ENCODE measurements at regions not wholly inside any gene's neighbourhood (a gene's known extent, or its start where the extent isn't known, plus 50 kb on each side); places are given as distances from the start of the nearest gene placed in this dataset.

DNA sequence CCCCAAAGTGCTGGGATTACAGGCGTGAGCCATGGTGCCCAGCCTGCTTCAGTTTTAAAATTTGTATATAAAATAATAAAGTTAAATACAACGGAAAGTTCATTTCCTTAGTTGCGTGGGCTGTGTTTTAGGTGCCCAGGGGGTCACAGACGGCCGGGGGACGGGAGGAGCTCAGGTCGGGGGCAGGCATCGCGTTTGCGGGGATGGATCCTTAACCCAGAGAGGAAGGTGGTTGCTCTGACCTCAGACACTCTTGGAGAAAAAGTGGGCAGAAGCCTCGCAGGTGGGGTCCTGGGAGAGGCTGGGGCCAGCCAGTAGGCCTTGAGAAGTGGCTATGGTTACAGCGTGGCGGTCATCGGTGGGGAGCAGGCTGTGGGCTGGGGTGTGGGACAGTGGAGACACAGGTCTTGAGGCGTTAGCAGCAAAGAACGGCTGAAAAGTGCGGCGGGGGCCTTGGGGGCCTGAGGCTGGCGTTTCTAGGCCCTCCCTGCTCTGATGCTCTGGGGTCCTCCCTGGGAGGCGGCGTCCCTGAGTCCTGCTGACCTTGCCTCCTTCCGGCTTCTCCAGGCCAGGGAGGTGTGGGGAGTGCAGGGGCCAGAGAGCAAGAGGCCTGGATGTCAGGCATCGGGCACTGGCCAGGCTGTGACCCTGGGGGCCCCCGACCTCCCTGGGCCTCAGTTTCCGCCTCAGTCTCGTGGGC is 54.4 kb downstream of the UNCX start:
- in situ Hi-C loops (cut with HindIII; ENCODE audit: low sequenced_read_pairs), result loop anchor here (5.0 kb wide), 1 partner anchor 35 kb away; no protein-coding TSS in a partner anchor

DNA sequence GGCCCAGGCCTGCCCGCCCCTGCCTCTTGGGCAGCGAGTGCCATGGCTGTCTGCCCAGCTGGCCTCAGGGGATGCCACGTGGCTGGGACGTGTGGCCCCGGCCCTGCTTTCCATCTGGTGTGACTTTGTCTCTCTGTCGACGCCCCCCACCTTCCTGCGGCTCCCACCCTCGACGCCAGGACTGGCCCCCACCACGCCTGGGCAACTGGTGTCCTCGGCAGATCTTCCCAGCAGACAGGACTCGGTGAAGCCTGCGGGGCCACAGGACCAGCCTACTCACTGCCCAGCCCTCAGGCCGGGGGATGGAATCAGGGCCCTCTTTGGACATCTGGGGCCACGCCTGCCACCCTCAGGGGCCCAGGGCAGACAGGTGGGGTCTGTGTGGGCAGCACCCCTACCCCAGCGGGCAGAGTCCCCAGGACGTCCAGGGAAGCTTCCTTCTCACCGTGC is 55.1 kb downstream of the UNCX start:
- in situ Hi-C loops (cut with HindIII; ENCODE audit: low sequenced_read_pairs), result loop anchor here (5.0 kb wide), 1 partner anchor 35 kb away; no protein-coding TSS in a partner anchor

DNA sequence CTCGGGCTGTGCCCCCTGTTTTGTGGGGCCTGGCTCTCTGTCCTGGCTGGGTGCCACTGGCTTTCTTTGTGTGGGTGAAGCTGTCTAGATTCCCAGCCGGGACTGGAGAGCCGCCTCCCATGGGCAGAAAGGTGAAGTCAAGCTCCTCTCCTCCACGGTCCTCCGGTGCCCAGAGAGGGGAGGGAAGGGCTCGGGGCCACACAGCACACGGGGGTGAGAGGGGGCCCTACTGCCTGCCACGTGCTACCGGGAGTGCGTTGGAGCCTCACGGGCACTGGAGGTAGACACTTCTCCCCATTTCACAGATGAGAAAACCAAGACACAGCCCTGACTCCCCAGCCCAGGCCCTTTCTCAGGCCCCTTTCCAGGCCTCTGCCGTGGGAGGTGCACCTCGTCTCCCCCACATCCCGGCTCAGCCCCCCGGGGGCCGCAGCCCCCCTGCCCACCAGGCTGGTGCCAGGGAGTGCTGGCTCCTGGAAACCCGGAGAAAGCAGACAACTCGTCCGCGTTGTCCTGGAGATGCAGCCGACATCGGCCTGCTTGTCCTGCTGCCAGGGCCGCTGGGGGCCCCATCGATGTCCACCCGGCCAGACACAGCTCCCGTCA is 55.8 kb downstream of the UNCX start:
- in situ Hi-C loops (cut with HindIII; ENCODE audit: low sequenced_read_pairs), result loop anchor here (5.0 kb wide), 1 partner anchor 34 kb away; no protein-coding TSS in a partner anchor

DNA sequence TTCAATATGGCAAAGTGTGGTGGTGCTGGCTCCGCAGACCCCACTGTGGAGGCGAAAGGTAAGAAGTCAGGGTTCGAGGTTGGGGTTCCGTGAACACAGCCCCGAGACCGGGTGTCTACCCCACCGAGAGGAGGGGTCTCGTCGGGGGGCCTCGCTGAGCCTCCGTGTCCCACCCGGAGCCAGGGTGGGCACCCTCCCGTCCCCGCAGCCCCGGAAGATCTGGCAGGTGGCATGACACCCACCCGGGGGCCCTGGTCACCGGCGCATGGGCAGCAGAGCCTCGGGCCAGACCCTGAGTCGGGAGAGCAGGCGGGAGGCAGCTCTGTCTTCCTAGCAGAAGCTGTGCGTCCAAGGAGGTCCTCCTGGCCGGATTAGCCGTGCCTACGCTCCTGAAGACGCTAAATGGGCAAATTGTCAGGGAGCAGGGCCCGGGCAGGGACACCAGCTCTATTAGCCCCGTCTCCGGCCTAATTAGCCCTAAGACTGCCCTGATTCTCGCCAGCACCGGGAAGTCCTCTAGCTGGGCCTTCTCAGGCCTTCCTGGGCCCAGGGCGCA is 56.4 kb downstream of the UNCX start:
- in situ Hi-C loops (cut with HindIII; ENCODE audit: low sequenced_read_pairs), result loop anchor here (5.0 kb wide), 1 partner anchor 33 kb away; no protein-coding TSS in a partner anchor

DNA sequence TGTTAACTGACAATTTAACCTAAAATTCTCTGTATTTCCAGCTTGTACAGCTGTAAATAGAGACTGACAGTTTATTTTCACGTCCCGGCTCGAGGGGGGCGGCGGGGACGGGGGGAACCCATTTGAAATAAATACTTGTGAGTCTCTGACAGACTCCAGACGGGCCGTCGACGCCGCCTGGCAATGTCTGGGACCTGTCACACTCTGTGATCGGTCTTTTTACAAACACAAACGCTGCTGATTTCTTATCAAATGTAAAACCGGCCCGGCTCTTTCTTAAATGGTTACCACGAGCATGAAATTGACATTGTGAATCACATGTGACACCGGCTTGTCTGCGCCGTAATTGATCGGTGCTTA is 57.0 kb downstream of the UNCX start:
- in situ Hi-C loops (cut with HindIII; ENCODE audit: low sequenced_read_pairs), result loop anchor here (5.0 to 10.0 kb wide), 2 partner anchors 33 to 95 kb away; no protein-coding TSS in a partner anchor

DNA sequence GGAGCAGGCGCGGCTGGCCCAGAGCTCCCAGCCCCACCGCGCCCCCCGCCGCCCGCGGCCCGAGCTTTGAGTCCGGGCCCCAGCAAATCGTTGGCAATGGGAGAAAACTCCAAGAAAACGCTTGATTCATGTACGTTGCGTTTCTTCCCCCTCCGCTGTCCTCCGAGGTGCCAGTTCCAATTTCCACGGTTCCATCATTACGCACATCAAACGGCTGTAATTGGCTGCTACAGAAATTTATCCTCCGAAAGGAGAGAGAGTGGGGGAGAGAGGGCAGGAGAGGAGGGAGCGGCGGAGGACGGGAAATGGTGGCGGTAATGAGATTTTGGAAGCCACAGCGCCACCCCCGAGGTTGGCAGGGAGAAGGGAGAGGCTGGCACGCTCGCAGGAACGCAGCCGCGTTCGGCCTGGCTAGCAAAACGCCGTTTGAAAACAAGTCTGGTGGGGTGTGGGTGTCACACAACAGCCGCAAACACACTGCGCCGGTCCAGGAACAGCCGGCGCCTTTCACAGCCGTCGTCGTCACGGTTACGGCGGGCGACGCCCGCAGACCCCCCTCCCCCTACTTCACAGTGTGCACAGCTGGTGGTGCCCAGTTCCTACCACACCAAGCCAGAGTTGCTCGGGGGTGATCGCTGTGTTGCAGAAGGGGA is 57.5 kb downstream of the UNCX start:
- in situ Hi-C loops (cut with HindIII; ENCODE audit: low sequenced_read_pairs), result loop anchor here (10.0 kb wide), 1 partner anchor 95 kb away; no protein-coding TSS in a partner anchor

DNA sequence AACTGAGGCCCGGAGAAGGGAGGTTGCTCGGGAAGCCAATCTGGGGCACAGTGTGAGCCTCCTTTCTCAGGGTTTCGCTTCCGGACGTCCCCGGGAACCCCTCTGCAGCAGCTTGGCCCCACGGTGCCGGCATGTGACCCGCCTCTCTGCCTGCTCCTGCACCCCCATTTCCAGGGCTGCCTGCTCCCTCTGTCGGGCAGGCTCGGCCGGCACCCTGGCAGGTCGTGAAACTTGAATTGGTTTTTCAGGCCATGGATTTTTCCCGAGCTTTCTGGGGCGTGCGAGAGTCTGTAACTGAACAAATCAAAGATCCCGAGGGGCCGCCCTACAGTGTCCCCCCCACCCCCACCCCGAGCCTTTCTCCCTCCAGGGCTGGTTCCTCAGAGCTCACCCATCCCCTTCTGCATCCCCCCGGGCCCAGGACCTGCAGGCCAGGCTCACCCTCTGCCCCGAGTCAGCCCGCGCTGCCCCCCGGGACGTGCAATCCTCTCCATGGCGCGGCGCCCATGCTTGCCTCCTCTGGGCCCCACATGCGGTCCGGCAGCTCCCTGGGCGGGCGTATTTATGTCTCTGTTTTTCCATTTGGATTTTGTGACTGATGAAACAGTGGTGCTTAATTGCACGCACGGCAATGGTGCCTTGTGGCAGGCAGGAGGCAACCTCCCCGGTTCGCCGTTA is 58.1 kb downstream of the UNCX start:
- in situ Hi-C loops (cut with HindIII; ENCODE audit: low sequenced_read_pairs), result loop anchor here (10.0 kb wide), 1 partner anchor 94 kb away; no protein-coding TSS in a partner anchor

DNA sequence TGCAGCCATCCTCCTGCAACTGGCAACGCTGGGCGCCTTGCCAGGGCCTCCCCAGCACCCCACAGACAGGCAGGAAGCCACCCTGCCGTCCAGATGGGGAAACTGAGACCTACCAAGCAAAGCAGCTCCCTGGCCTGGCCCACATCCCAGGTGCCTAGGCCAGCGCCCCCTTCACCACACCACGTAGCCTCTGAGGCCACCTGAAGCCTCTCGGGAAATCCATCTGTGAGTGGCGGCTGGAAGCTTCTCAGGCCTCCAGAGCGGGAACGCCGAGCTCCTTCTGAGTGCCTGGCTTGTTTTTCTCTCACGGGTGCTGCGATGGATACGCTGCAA is 58.7 kb downstream of the UNCX start:
- in situ Hi-C loops (cut with HindIII; ENCODE audit: low sequenced_read_pairs), result loop anchor here (10.0 kb wide), 1 partner anchor 93 kb away; no protein-coding TSS in a partner anchor

DNA sequence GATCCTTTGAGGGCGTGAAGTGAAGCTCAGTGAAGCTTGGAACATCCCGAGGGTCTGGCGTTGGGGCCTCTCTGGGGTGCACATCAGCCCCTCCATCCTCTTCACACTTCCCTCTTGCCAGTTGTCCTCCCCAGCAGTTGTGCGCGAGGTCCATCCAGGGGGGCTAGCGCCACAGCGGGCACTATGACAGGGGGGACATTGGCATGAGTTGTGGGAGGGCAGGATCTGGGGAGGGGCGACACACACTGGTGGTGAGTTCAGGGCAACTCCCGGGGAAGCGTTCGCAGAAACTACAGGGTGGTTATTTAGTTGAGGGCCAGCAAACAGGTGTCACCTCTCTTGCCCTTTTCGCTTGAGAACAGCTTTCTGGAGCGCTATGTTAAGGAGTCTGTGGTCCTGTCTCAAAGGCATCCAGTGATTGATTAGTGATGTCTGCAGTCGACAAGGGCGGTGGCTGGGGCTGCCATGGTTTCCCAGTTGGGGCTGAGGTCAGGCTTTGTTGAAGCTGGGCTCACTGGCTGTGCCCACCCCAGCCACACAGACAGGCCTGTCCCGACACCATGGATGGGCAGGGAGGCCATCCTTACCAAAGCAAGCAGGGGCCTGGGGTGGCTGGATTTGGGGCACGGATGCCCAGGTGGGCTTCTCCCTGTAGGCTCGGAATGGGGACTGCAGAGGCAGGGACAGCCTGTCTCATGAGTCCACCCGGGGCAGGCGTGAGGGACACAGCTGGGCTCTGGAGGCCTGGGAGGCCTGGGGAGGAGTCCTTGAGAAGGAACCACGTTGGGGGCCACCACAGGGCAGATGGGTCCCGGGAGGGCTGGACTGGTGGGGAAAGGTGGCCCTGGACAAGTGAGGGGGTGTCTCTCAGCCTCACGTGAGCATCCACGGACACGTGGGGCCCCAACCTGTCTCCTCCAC is 59.4 kb downstream of the UNCX start:
- in situ Hi-C loops (cut with HindIII; ENCODE audit: low sequenced_read_pairs), result loop anchor here (10.0 kb wide), 1 partner anchor 93 kb away; no protein-coding TSS in a partner anchor

DNA sequence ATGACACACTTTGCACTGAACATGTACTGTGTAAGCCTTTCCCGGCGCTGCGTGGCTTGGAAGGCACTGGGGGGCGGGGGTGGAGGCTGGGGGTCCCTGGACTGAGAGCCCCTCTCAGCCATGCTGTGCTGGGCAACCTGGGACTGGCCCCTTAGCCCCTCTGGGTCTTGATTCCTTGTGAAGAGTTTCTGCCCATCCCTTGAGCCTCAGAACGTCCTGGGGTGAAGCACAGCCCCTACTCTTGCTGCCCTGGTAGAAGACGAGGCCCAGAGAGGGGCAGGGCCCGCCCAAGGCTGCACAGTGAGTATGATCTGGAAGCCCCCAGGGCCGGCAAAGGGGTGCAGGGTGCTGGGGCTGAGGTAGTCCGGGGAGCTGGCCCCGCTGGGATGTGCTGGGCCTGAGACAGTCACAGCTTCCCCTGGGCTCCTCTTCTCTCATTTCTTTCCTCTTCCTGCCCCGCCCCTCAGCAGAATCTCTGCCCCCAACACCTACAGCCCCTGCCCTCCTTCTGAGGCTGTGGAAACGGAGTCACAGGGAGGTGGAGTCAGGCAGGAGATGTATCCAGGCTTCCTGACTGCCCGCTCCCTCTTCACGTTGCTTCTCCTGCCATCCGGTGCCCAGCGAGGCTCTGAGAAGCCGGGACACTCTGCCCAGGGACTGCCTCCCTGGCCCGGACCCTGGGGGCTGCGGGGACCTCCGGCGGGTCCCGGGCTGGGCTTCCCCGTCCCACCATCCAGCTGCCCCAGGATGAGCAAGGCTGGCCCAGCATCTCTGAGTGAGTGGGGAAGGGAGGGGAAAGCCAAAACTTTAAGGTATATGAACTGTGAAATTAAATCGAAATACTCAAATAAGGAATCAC is 60.5 kb downstream of the UNCX start:
- in situ Hi-C loops (cut with HindIII; ENCODE audit: low sequenced_read_pairs), result loop anchor here (10.0 kb wide), 1 partner anchor 92 kb away; no protein-coding TSS in a partner anchor

DNA sequence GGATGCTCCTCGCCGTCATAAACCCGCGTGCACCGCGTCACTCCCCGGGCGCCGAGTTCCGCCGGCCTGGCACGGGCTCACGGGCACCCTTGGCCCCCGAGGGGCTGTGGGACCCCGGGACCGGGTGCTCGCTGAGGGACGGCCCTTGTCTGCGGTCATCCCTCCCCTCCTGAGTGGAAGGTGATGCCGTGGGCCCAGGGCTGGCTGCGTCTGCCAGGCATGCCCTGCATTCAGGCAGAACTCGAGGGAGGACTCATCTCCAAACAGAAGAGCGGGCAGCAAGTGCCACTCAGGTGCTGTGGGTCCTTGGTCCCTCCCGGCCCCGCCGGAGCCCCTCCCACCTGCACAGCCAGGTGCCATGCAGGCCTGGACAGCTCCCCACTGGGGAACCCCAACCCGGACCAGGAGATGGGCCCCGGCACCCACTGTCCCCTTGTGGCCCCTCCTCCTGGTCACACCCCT is 61.3 kb downstream of the UNCX start:
- in situ Hi-C loops (cut with HindIII; ENCODE audit: low sequenced_read_pairs), result loop anchor here (10.0 kb wide), 1 partner anchor 91 kb away; no protein-coding TSS in a partner anchor

DNA sequence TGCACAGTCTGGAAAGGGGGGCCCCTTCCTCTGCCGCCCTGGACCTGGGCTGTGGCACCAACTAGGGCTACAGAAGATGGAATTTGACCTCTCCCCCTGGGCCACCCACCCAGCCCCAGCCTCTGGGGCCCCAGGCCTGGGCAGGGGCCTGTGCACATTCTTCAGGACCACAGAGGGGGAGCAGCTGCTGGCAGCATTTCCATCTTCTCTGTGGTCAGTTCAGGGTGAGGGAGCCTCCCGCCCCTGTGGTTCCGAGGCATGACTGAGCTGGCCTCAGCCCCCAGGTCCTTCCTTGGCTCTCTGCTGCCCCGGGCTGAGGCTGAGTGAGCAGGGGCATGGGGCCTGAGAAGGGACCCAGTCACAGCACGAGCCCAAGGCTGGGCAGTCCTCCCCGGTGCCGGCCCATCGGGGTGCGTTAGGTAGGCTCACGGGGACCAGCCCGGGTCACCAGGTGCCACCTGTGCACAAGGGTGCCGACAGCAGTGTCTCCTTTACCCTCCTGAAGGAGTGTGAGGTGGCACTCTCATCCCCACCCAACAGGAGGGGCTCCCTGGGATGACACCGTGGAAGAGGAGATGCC is 63.2 kb downstream of the UNCX start:
- in situ Hi-C loops (cut with HindIII; ENCODE audit: low sequenced_read_pairs), result loop anchor here (5.0 to 10.0 kb wide), 2 partner anchors 89 to 126 kb away; no protein-coding TSS in a partner anchor

DNA sequence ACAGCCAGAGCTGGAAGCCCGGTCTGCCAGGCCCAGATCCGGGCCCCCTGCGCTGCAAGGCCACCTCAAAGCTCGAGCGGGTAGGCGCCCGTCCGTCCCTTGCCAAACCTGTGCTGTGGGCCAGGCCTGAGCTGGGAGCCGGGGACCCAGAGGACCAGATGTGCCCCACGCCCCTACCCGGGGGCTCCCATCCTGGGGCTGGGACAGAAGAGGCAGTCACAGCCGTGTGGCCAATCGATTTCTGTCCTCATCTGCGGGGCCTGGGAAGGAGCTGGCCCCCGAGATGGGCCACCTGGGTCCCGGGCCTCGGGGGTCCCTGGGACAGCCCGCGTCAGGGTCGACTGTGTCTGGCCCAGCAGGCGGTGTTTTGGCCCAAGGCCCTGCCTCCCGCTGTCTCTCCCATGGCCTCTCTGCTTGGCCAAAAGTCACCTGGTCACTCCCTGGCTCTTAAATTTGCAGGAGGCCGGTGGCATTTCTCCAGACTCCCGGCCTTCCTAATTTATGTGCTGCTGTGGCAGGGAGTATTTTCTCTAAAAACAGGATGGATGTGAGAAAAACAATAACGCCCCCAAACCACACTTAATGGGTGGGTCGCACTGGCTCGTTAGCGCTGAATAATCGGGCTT is 63.8 kb downstream of the UNCX start:
- in situ Hi-C loops (cut with HindIII; ENCODE audit: low sequenced_read_pairs), result loop anchor here (5.0 to 10.0 kb wide), 2 partner anchors 88 to 126 kb away; no protein-coding TSS in a partner anchor

DNA sequence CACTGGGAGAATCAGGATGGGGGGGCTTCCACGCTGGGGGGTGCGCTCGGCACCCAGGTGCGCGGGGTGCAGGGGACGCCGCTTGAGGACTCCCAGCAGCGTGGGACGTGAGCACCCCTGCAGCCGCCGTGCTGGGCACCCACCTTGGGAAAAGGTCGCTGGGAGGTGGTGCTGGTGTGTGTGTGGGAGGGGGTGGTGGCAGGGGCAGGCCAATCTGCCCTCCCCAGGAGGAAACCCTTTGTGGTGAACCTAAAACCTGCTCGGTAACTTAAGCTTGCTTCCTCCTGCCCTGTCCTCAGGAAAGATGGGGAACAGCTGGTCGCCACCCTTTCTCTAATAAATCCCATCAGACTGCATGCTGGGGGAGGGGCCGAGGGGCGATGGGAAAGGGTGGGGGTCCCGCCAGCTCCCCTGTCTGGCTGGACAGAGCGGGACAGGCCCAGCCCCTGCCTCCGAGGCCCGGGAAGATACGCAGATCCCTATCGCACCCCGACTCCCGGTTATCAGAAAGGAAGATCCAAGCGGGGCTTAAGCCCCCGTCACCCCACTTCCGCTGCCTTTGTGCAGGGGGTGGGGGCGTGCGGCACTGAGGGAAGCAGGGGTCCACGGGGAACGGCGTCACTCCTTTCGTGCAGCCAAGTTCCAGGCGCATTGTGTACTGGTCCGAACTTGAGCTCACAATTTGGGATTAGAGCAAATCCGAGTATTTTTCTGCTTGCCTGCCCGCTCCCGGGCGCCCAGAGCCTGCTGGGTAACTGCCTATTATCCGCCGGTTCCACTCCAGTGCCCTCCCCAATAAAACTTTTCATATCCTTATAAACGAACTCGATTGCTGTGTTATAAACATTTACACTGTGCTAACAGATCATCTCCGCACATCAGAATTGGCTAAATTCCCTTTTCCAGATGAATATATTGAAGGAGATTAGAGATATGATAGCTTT is 64.6 kb downstream of the UNCX start:
- in situ Hi-C loops (cut with HindIII; ENCODE audit: low sequenced_read_pairs), result loop anchor here (5.0 to 10.0 kb wide), 2 partner anchors 88 to 125 kb away; no protein-coding TSS in a partner anchor

DNA sequence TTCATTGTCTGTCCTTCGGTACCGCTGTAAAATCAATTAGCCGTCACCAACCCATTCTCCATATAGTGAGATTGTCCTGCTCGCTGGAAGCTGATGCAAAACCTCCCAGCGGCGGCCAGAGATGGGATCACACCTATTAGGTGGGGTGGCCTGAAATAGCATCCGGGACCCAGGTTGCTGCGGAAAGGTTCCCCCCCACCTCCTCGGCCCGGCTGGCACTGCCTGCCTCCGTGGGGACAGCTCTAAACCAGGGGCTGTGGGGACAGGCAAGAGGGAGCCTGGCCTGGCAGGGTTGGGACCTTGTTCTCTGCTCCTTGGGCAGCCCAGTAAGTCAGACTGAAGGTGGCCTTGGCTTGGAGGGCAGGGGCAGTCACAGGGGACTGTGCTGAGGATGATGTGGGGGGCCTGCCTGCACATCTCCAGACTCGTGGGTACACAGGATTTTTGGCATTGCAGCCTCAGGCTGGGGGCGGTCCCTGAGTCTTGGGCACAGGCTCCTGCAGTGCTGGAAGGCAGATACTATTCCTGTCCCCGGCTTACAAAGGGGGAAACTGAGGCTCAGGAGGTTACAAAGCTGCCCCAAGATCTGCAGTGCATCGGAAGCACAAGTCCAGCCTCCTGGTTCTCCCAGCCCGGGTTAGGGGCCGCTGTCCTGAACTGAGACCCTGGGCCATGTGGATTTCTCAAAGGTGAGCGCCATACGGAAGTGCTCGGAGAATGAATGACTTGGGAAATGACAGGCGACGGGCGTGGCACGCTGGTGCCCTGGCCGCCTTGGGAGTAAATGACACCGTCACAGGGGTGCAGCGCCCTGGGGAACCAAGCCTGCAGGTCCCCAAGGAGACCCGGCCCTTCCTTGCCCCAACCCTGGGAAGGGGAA is 65.6 kb downstream of the UNCX start:
- in situ Hi-C loops (cut with HindIII; ENCODE audit: low sequenced_read_pairs), result loop anchor here (5.0 to 10.0 kb wide), 2 partner anchors 87 to 124 kb away; no protein-coding TSS in a partner anchor
